NT2/D1 (cell line): ENCODE measurements at regions not wholly inside any gene's neighbourhood (a gene's known extent, or its start where the extent isn't known, plus 50 kb on each side); places are given as distances from the start of the nearest gene placed in this dataset.

Source experiments
- SUZ12 ChIP-seq: IDR thresholded peaks from 2 replicates; pipeline ENCODE4 v1.6.1; 2011; ENCODE audit not compliant: insufficient read length, insufficient read depth; ENCODE audit errors: extremely low read depth
- YY1 ChIP-seq: IDR thresholded peaks from 2 replicates; pipeline ENCODE4 v1.6.1; 2011; ENCODE audit not compliant: insufficient read length, insufficient read depth
- ZNF274 ChIP-seq: IDR thresholded peaks from 2 replicates; pipeline ENCODE4 v1.6.1; 2011; ENCODE audit warnings: mild to moderate bottlenecking, low read depth, low read length

GRCh38 chr2:44829771-44830170 lies 111.7 kb upstream of the SIX3 start:
- TF ChIP-seq YY1 (no peak), SUZ12 (no peak), ZNF274 (no peak)
